Lung (tissue), 11 donors: ENCODE measurements at regions not wholly inside any gene's neighbourhood (a gene's known extent, or its start where the extent isn't known, plus 50 kb on each side); places are given as distances from the start of the nearest gene placed in this dataset.

Experiments
- ATAC-seq: fragments of 200-7000 bp; cut with Tn5 transposase; one replicate; pipeline ENCODE4 v1.9.1; 2020; ENCODE audit warnings: moderate number of reproducible peaks; ENCODE audit not compliant: insufficient read depth, low FRiP score
- DNase-seq, 3 donors: peaks; one replicate each; pipeline ENCODE4 v3.0.0-alpha.2; 2013 to 2017
- H3K27ac ChIP-seq, 2 donors: one replicate each; pipeline ENCODE4 v1.5.1; 2013; ENCODE audit warnings: mild to moderate bottlenecking in 2 of 2, moderate library complexity in 2 of 2, control low read depth in 1 of 2, inconsistent platforms in 1 of 2, low read depth in 1 of 2, low read length in 1 of 2
- H3K27me3 ChIP-seq, 3 donors: one replicate each; pipeline ENCODE4 v1.5.1; 2013; ENCODE audit warnings: low read length in 2 of 3; ENCODE audit not compliant: control insufficient read depth in 3 of 3, insufficient read depth in 3 of 3
- H3K36me3 ChIP-seq, 4 donors: one replicate each; pipeline ENCODE4 v1.5.1; 2013; ENCODE audit warnings: low read length in 4 of 4, mild to moderate bottlenecking in 1 of 4, moderate library complexity in 1 of 4; ENCODE audit not compliant: control insufficient read depth in 4 of 4, insufficient read depth in 4 of 4
- H3K4me1 ChIP-seq, 5 donors: one replicate each; pipeline ENCODE4 v1.5.1; 2013; ENCODE audit warnings: low read length in 5 of 5, mild to moderate bottlenecking in 2 of 5, moderate library complexity in 1 of 5; ENCODE audit not compliant: control insufficient read depth in 5 of 5, insufficient read depth in 5 of 5
- H3K4me3 ChIP-seq: one replicate; pipeline ENCODE4 v1.5.1; 2013; ENCODE audit warnings: mild to moderate bottlenecking, control low read depth, moderate library complexity
- H3K9ac ChIP-seq, 2 donors: one replicate each; pipeline ENCODE4 v1.5.1; 2013; ENCODE audit warnings: low read length in 2 of 2, control low read depth in 1 of 2; ENCODE audit not compliant: insufficient read depth in 1 of 2
- H3K9me3 ChIP-seq, 4 donors: one replicate each; pipeline ENCODE4 v1.5.1; 2013; ENCODE audit warnings: low read length in 3 of 4, mild to moderate bottlenecking in 1 of 4, moderate library complexity in 1 of 4; ENCODE audit not compliant: control insufficient read depth in 4 of 4, insufficient read depth in 3 of 4
- WGBS, 2 donors: extraction: QIAGEN DNeasy Blood & Tissue Kit; methylation state at CpG; one replicate each; pipeline ENCODE4 v1.1.7; 2013; 5-methylcytosine and 5-hydroxymethylcytosine counted together
- TF ChIP-seq, protein P1 (sequence below): IDR thresholded peaks from 2 replicates; pipeline ENCODE4 v1.5.1; 2012; ENCODE audit warnings: mild to moderate bottlenecking; ENCODE audit errors: control extremely low read depth, extremely low read depth
- donor health status: control.
- donor health status: control.
- donor health status: Bipolar disorder and iron deficiency.
- donor health status: healthy.
- donor health status: DM: yes; HTN: yes; CAD: no.

GRCh38 chr2:128585706-128586105 lies 267.0 kb upstream of the HS6ST1 start:
- Histone ChIP-seq H3K27me3 (no peaks in the 10 kb centered on the region), H3K36me3 (no peaks in the 10 kb centered on the region), H3K27ac (no peak overlapping the region), H3K4me1 (no peaks in the 10 kb centered on the region), H3K9me3 (peaks cover 0 to 4% (median 1%) of the 10 kb centered on the region in 4 donors), H3K4me3 (no peak overlapping the region), H3K9ac (no peak overlapping the region)
- 82 to 93% methylated on average over 3 of the region's 3 CpGs for WGBS, 2 donors
- ATAC-seq (no peak), DNase-seq (no peak)
- TF ChIP-seq, protein P1, sequence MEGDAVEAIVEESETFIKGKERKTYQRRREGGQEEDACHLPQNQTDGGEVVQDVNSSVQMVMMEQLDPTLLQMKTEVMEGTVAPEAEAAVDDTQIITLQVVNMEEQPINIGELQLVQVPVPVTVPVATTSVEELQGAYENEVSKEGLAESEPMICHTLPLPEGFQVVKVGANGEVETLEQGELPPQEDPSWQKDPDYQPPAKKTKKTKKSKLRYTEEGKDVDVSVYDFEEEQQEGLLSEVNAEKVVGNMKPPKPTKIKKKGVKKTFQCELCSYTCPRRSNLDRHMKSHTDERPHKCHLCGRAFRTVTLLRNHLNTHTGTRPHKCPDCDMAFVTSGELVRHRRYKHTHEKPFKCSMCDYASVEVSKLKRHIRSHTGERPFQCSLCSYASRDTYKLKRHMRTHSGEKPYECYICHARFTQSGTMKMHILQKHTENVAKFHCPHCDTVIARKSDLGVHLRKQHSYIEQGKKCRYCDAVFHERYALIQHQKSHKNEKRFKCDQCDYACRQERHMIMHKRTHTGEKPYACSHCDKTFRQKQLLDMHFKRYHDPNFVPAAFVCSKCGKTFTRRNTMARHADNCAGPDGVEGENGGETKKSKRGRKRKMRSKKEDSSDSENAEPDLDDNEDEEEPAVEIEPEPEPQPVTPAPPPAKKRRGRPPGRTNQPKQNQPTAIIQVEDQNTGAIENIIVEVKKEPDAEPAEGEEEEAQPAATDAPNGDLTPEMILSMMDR, result no peak

DNA sequence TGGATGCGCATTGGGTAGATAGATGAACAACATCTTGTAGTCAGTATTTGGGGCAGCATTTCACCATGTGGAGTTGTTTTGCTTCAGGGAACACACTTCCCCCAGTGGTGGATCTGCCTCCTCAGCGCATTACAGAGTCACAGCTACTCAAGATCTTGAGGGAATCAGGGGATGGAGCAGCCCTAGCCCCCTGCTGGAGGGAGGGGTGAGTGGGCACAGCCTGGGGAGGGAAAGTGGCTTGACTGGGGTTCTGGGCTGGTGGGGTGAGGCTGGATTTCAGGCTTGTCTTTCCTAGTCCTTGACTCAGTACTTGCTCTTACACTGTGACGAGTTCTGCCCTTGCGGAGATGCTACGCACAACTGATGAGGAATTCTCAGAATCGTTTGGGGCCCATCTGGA lies 271.0 kb upstream of the HS6ST1 start:
- no peak for DNase-seq
- H3K36me3 ChIP-seq, result no peaks in the 10 kb centered on the region
- H3K9ac ChIP-seq, result no peak overlapping the region
- H3K27me3 ChIP-seq, result no peaks in the 10 kb centered on the region
- H3K4me3 ChIP-seq, result no peak overlapping the region
- peaks cover 0 to 4% (median 1%) of the 10 kb centered on the region in 4 donors for H3K9me3 ChIP-seq
- H3K4me1 ChIP-seq, result peaks cover 0 to 13% (median 4%) of the 10 kb centered on the region in 5 donors
- 92 to 95% methylated on average over 6 of the region's 6 CpGs for WGBS, 2 donors
- ATAC-seq, result no peak
- TF ChIP-seq, protein P1, result no peak
- H3K27ac ChIP-seq, result no peak overlapping the region

DNA sequence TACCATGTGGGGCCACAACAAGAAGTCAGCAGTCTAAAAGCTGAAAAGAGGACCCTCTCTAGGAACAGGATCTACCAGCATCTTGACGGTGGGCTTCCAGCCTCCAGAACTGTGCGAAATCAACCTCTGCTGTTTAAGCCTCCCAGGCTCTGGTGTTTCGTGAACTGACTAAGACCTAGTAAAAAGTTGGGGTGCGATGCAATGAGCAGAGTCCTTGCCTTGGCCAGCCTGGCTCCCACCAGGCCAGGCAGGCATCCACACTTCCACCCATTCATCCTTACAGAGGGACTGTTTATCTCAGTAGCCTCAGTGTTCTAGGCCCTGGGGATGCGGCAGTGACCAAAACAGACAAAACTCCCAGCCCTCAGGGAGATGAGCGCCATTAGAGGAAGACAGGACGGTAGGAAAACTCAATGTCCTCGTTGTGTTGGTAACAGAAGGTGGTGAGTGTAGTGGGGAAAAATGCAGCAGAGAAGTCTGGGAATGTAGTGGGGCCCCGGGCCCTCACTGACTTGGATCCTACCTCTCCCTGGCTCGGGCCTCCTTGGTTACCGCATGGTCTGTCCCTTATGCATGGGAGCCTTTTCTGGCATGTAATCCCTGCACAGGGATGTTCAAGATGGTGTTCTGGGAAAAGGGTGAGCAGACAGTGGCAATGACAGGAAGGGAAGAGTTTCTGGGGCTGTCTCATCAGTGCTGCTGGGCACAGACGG lies 271.8 kb upstream of the HS6ST1 start:
- no peak overlapping the region for H3K27ac ChIP-seq
- DNase-seq, result no peak
- no peaks in the 10 kb centered on the region for H3K27me3 ChIP-seq
- no peak for ATAC-seq
- H3K36me3 ChIP-seq, result no peaks in the 10 kb centered on the region
- TF ChIP-seq, protein P1, result no peak
- H3K4me1 ChIP-seq, result peaks cover 0 to 13% (median 4%) of the 10 kb centered on the region in 5 donors
- no peak overlapping the region for H3K9ac ChIP-seq
- WGBS, 2 donors, result 85 to 97% methylated on average over 12 of the region's 12 CpGs
- peaks cover 0 to 3% (median 0%) of the 10 kb centered on the region in 4 donors for H3K9me3 ChIP-seq
- no peak overlapping the region for H3K4me3 ChIP-seq
